ENCODE measurements at regions not wholly inside any gene's neighbourhood (a gene's known extent, or its start where the extent isn't known, plus 50 kb on each side); places are given as distances from the start of the nearest gene placed in this dataset.

- intact Hi-C loops (cut with micrococcal nuclease), result no loop called here
- Mint-ChIP-seq H3K9me3 (no peaks in the 10 kb centered on the region), H3K4me3 (no peak overlapping the region), H3K36me3 (ENCODE audit: low read depth) (no peaks in the 10 kb centered on the region), H3K27ac (no peak overlapping the region), H3K27me3 (peaks cover 14% of the 10 kb centered on the region), H3K4me1 (ENCODE audit: low read depth) (no peaks in the 10 kb centered on the region)
- TF ChIP-seq CTCF (IDR thresholded peaks at IDR 0.05), result no peak
- no peak for DNase-seq
- ChIA-PET POLR2A (no interaction called here), CTCF (interaction anchor here (3.4 kb wide), 1 partner anchor 15 kb away, joined by 12 read pairs; no protein-coding TSS in a partner anchor)
- no peak for ATAC-seq
These were observed 59.7 kb upstream of the C14orf132 start for GRCh38 chr14:95979339-95980042.

- Mint-ChIP-seq H3K27me3 (peaks cover 14% of the 10 kb centered on the region), H3K4me1 (ENCODE audit: low read depth) (no peaks in the 10 kb centered on the region), H3K27ac (no peak overlapping the region), H3K36me3 (ENCODE audit: low read depth) (no peaks in the 10 kb centered on the region), H3K4me3 (no peak overlapping the region), H3K9me3 (no peaks in the 10 kb centered on the region)
- TF ChIP-seq CTCF (IDR thresholded peaks at IDR 0.05), result no peak
- DNase-seq (no peak), ATAC-seq (no peak)
- ChIA-PET CTCF (interaction anchor here (3.4 kb wide), 1 partner anchor 14 kb away, joined by 12 read pairs; no protein-coding TSS in a partner anchor), POLR2A (no interaction called here)
- intact Hi-C loops (cut with micrococcal nuclease), result no loop called here
These were observed 58.8 kb upstream of the C14orf132 start for GRCh38 chr14:95980402-95980801.

DNA sequence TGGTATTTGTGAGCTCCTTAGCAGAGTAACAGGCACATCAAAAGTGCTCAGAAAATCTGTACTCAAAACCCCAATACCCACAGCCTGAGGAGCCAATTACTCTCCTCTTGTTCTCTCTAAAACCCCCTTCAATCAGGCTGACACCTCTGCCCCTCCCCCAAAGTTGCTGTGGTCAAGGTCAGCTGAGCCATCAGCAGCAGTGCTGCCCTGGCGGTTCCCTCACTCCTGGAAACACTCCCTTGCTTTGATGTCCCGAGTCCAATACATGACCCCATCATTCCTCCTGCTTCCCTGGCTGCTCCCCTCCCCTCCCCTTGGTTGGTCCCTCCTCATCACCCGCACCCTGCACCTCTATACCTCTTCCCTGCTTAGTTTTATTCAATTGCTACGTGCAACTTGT, 57.2 kb upstream of the C14orf132 start:
- Mint-ChIP-seq H3K27ac (no peak overlapping the region), H3K9me3 (no peaks in the 10 kb centered on the region), H3K4me1 (ENCODE audit: low read depth) (no peaks in the 10 kb centered on the region), H3K36me3 (ENCODE audit: low read depth) (no peaks in the 10 kb centered on the region), H3K4me3 (no peak overlapping the region), H3K27me3 (peaks cover 15% of the 10 kb centered on the region)
- CTCF ChIA-PET, result no interaction called here
- no peak for ATAC-seq
- DNase-seq, result no peak
- TF ChIP-seq CTCF (IDR thresholded peaks at IDR 0.05), result no peak
- intact Hi-C loops (cut with micrococcal nuclease), result no loop called here
- POLR2A ChIA-PET, result no interaction called here

GRCh38 chr14:95984206-95984605, 55.0 kb upstream of the C14orf132 start:
- H3K4me1 Mint-ChIP-seq (ENCODE audit: low read depth), result no peaks in the 10 kb centered on the region
- ChIA-PET POLR2A (no interaction called here), CTCF (interaction anchor here (3.3 kb wide), 1 partner anchor 9 kb away, joined by 15 read pairs; no protein-coding TSS in a partner anchor)
- ATAC-seq (no peak), DNase-seq (no peak)
- H3K36me3 Mint-ChIP-seq (ENCODE audit: low read depth), result no peaks in the 10 kb centered on the region
- H3K4me3 Mint-ChIP-seq, result no peak overlapping the region
- peaks cover 30% of the 10 kb centered on the region for H3K27me3 Mint-ChIP-seq
- no peak overlapping the region for H3K27ac Mint-ChIP-seq
- no peaks in the 10 kb centered on the region for H3K9me3 Mint-ChIP-seq
- no peak for TF ChIP-seq CTCF (IDR thresholded peaks at IDR 0.05)
- intact Hi-C loops (cut with micrococcal nuclease), result no loop called here

Measured in activated CD8-positive, alpha-beta T cell treated with anti-CD3 and anti-CD28 coated beads for 36 hours (primary cell).